Tibial nerve (tissue), 4 donors: ENCODE measurements at regions not wholly inside any gene's neighbourhood (a gene's known extent, or its start where the extent isn't known, plus 50 kb on each side); places are given as distances from the start of the nearest gene placed in this dataset.
"Not testable (repeated sequence)": the region's sequence is repeated elsewhere in the genome, so short reads cannot be mapped to it uniquely, and the experiment has no call there.

Source experiments
- EP300 ChIP-seq, 2 donors: sonication (generic); formaldehyde crosslinking; IDR thresholded peaks; one replicate each; pipeline ENCODE4 v1.6.1; 2017; ENCODE audit warnings: antibody characterized with exemption in 2 of 2, mild to moderate bottlenecking in 1 of 2
- POLR2A ChIP-seq, 2 donors: fragments of 450-650 bp; IDR thresholded peaks; one replicate each; pipeline ENCODE4 v1.6.1; 2017; ENCODE audit warnings: antibody characterized with exemption in 2 of 2, mild to moderate bottlenecking in 2 of 2, moderate library complexity in 2 of 2
- TF ChIP-seq, protein P1 (sequence below), 5 experiments: fragments of 200-600 bp in 3 of 5; fragments of 450-650 bp in 2 of 5; sonication (generic) in 3 of 5; IDR thresholded peaks; one replicate each; pipeline ENCODE4 v1.5.1; 2016 to 2019; ENCODE audit warnings: antibody characterized with exemption in 5 of 5, mild to moderate bottlenecking in 3 of 5, moderate library complexity in 2 of 5

DNA sequence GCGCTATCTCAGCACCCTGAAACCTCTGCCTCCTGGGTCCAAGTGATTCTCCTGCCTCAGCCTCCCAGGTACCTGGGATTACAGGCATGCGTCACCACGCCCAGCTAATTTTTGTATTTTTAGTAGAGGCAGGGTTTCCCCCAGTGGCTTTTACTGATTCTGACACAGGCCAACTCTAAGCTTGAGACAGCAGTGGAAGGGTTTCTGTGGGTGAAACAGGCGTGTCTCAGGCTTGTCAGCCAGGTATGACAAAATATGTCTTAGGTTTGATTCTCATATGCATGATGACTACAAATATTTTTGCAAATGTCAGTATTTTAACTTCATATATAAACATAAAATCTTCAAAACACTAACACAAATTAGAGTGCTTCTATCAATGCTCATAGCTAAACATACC lies 952.8 kb upstream of the CDH18 start:
- TF ChIP-seq, protein P1, sequence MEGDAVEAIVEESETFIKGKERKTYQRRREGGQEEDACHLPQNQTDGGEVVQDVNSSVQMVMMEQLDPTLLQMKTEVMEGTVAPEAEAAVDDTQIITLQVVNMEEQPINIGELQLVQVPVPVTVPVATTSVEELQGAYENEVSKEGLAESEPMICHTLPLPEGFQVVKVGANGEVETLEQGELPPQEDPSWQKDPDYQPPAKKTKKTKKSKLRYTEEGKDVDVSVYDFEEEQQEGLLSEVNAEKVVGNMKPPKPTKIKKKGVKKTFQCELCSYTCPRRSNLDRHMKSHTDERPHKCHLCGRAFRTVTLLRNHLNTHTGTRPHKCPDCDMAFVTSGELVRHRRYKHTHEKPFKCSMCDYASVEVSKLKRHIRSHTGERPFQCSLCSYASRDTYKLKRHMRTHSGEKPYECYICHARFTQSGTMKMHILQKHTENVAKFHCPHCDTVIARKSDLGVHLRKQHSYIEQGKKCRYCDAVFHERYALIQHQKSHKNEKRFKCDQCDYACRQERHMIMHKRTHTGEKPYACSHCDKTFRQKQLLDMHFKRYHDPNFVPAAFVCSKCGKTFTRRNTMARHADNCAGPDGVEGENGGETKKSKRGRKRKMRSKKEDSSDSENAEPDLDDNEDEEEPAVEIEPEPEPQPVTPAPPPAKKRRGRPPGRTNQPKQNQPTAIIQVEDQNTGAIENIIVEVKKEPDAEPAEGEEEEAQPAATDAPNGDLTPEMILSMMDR (IDR thresholded peaks at IDR 0.05), result not testable (repeated sequence)
- not testable (repeated sequence) for TF ChIP-seq POLR2A, EP300 (IDR thresholded peaks at IDR 0.05)
